Lower leg skin (tissue), 4 donors: ENCODE measurements at regions not wholly inside any gene's neighbourhood (a gene's known extent, or its start where the extent isn't known, plus 50 kb on each side); places are given as distances from the start of the nearest gene placed in this dataset.

Experiments used
- DNase-seq, 2 donors: peaks; one replicate each; pipeline ENCODE4 v3.0.0-alpha.2; 2019; ENCODE audit warnings: low spot score in 2 of 2
- H3K4me3 ChIP-seq: fragments of 200-600 bp; sonication (generic); 2 replicates; pipeline ENCODE4 v1.5.1; 2017; ENCODE audit warnings: mild to moderate bottlenecking, low read depth; ENCODE audit not compliant: poor library complexity, severe bottlenecking
- CTCF ChIP-seq, 3 donors: fragments of 450-650 bp; IDR thresholded peaks; one replicate each; pipeline ENCODE4 v1.5.1; 2016; ENCODE audit warnings: antibody characterized with exemption in 3 of 3, mild to moderate bottlenecking in 3 of 3, moderate library complexity in 2 of 3
- POLR2A ChIP-seq, 2 donors: fragments of 450-650 bp; IDR thresholded peaks; one replicate each; pipeline ENCODE4 v1.6.1; 2016 to 2017; ENCODE audit warnings: antibody characterized with exemption in 2 of 2, mild to moderate bottlenecking in 1 of 2, moderate library complexity in 1 of 2
- WGBS, 2 donors: methylation state at CpG; one replicate each; pipeline ENCODE4 v1.1.5; 2018; 5-methylcytosine and 5-hydroxymethylcytosine counted together
- intact Hi-C: fragments of 100-400 bp; cut with DNase I; formaldehyde crosslinking; loops from one replicate; pipeline ENCODE4 v1.15.0; 2023; ENCODE audit warnings: low total_unique reads

- H3K4me3 ChIP-seq: no peak overlapping the region
- 52 to 91% methylated on average over 1 of the region's 1 CpG for WGBS, 2 donors
- TF ChIP-seq POLR2A (IDR thresholded peaks at IDR 0.05) (no peak), CTCF (IDR thresholded peaks at IDR 0.05) (no peak)
- intact Hi-C loops: no loop called here
- DNase-seq: no peak
Measured at GRCh38 chr13:109393045-109393444, 393.3 kb downstream of the IRS2 start.

- TF ChIP-seq POLR2A (IDR thresholded peaks at IDR 0.05): no peak
- 81 to 87% methylated on average over 2 of the region's 2 CpGs for WGBS, 2 donors
- intact Hi-C loops: no loop called here
Measured at GRCh38 chr13:109390391-109390790, 396.0 kb downstream of the IRS2 start.

GRCh38 chr13:109389892-109390345, 396.5 kb downstream of the IRS2 start:
- TF ChIP-seq POLR2A (IDR thresholded peaks at IDR 0.05): no peak
- no peak for DNase-seq
- no peak overlapping the region for H3K4me3 ChIP-seq
- intact Hi-C loops: no loop called here
- 65 to 79% methylated on average over 8 of the region's 8 CpGs for WGBS, 2 donors

More at GRCh38 chr13:109390391-109390790, 396.0 kb downstream of the IRS2 start:
- no peak for DNase-seq
- H3K4me3 ChIP-seq: no peak overlapping the region

GRCh38 chr13:109389456-109389855, 396.9 kb downstream of the IRS2 start:
- intact Hi-C loops: no loop called here

GRCh38 chr13:109387471-109387870, 398.9 kb downstream of the IRS2 start:
- no peak for TF ChIP-seq CTCF (IDR thresholded peaks at IDR 0.05)
- WGBS, 2 donors: 83 to 90% methylated on average over 7 of the region's 7 CpGs
- no peak for DNase-seq
- intact Hi-C loops: no loop called here
- H3K4me3 ChIP-seq: no peak overlapping the region

More at GRCh38 chr13:109389456-109389855, 396.9 kb downstream of the IRS2 start:
- DNase-seq: no peak
- no peak for TF ChIP-seq CTCF (IDR thresholded peaks at IDR 0.05)
- TF ChIP-seq POLR2A (IDR thresholded peaks at IDR 0.05): no peak
- H3K4me3 ChIP-seq: no peak overlapping the region
- 70 to 79% methylated on average over 5 of the region's 5 CpGs for WGBS, 2 donors

GRCh38 chr13:109385242-109385560, 401.2 kb downstream of the IRS2 start:
- intact Hi-C loops: no loop called here
- no peak for DNase-seq
- TF ChIP-seq CTCF (IDR thresholded peaks at IDR 0.05) (no peak), POLR2A (IDR thresholded peaks at IDR 0.05) (no peak)
- H3K4me3 ChIP-seq: no peak overlapping the region
- 68 to 69% methylated on average over 7 of the region's 7 CpGs for WGBS, 2 donors

GRCh38 chr13:109384491-109385241, 401.7 kb downstream of the IRS2 start:
- DNase-seq: no peak
- no peak overlapping the region for H3K4me3 ChIP-seq
- WGBS, 2 donors: 44 to 54% methylated on average over 7 of the region's 7 CpGs
- TF ChIP-seq CTCF (IDR thresholded peaks at IDR 0.05): no peak
- intact Hi-C loops: no loop called here
